Muscle of back (tissue), 3 donors: ENCODE measurements at regions not wholly inside any gene's neighbourhood (a gene's known extent, or its start where the extent isn't known, plus 50 kb on each side); places are given as distances from the start of the nearest gene placed in this dataset.

Source experiments
- DNase-seq, 3 donors: peaks; one replicate each; pipeline versions ENCODE4 v3.0.0 to v3.0.0-alpha.2; 2013

- DNase-seq, result peak in 2 of 3 donors; percentile 64 to 89
Measured at GRCh38 chr12:4134448-4135263, 138.9 kb upstream of the CCND2 start.

GRCh38 chr12:4133636-4134447 lies 139.7 kb upstream of the CCND2 start:
- DNase-seq, result peak; percentile 66 to 93 (median 70)

- no peak for DNase-seq
Measured at GRCh38 chr12:4133029-4133428, 140.5 kb upstream of the CCND2 start.

GRCh38 chr12:4121506-4122020 lies 152.0 kb upstream of the CCND2 start:
- DNase-seq, result no peak

- DNase-seq, result peak in 1 of 3 donors; percentile 67
Measured at GRCh38 chr12:4120316-4120917, 153.1 kb upstream of the CCND2 start.

GRCh38 chr12:4119157-4119761 lies 154.3 kb upstream of the CCND2 start:
- DNase-seq, result no peak

GRCh38 chr12:4118601-4119156 lies 154.9 kb upstream of the CCND2 start:
- DNase-seq, result no peak

GRCh38 chr12:4118017-4118510 lies 155.5 kb upstream of the CCND2 start:
- DNase-seq, result peak; percentile 57 to 89 (median 76)

GRCh38 chr12:4117386-4118016 lies 156.1 kb upstream of the CCND2 start:
- peak in 1 of 3 donors; percentile 37 for DNase-seq

GRCh38 chr12:4116251-4117111 lies 157.1 kb upstream of the CCND2 start:
- peak; percentile 47 to 79 (median 56) for DNase-seq

- DNase-seq, result peak in 1 of 3 donors; percentile 24
Measured at GRCh38 chr12:4115570-4115969, 158.0 kb upstream of the CCND2 start.

GRCh38 chr12:4114986-4115385 lies 158.6 kb upstream of the CCND2 start:
- DNase-seq, result no peak

GRCh38 chr12:4112734-4113325 lies 160.7 kb upstream of the CCND2 start:
- peak; percentile 48 to 85 (median 69) for DNase-seq

- DNase-seq, result no peak
Measured at GRCh38 chr12:4112290-4112689, 161.3 kb upstream of the CCND2 start.

GRCh38 chr12:4111010-4111409 lies 162.6 kb upstream of the CCND2 start:
- no peak for DNase-seq

- DNase-seq, result no peak
Measured at GRCh38 chr12:4109826-4110225, 163.7 kb upstream of the CCND2 start.

GRCh38 chr12:4108803-4109345 lies 164.7 kb upstream of the CCND2 start:
- DNase-seq, result no peak

GRCh38 chr12:4107911-4108697 lies 165.5 kb upstream of the CCND2 start:
- no peak for DNase-seq
